RWPE1 (cell line): ENCODE measurements at regions not wholly inside any gene's neighbourhood (a gene's known extent, or its start where the extent isn't known, plus 50 kb on each side); places are given as distances from the start of the nearest gene placed in this dataset.

Experiments used
- CTCF ChIA-PET: fragments of 350-600 bp; sonication (Branson Sonifier 250); formaldehyde crosslinking; extraction: SDS; loops from one replicate; lab custom pipeline; 2021; lab: Yijun Ruan, JAX
- POLR2A ChIA-PET: fragments of 400-600 bp; formaldehyde crosslinking; extraction: SDS; loops from one replicate; lab custom pipeline; 2020; ENCODE audit warnings: antibody characterized with exemption; ENCODE audit not compliant: low non-redundant PET; lab: Yijun Ruan, JAX
- DNase-seq: peaks from one replicate; pipeline ENCODE4 v3.0.0; 2012; ENCODE audit warnings: low spot score
- H3K27ac ChIP-seq: fragments of 450-650 bp; 2 replicates; pipeline ENCODE4 v1.5.1; 2017
- TF ChIP-seq, protein P1 (sequence below): fragments of 450-650 bp; conservative IDR thresholded peaks from 2 replicates; pipeline ENCODE4 v1.5.1; 2017; ENCODE audit warnings: low read depth, mild to moderate bottlenecking

DNA sequence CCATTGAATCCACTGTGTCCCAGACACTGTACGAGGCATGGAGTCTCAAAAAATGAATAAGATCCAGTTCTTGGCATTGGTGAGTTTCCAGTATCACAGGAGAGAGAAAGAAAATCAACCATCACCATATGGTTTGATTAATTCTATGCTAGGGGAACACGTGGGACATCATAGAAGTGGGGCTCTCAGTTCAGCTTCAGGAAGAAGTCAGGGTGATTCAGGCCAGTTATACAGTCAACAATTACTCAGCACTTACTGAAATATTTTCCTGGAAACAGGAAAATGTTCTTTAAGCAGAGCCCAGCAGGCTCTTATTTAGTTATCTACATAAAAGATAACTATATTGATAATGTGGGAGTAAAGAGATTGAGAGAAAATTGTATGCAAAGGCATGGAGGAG is 407.2 kb downstream of the NOVA1 start:
- CTCF ChIA-PET = no interaction called here
- no peak for DNase-seq
- H3K27ac ChIP-seq = no peak overlapping the region
- TF ChIP-seq, protein P1, sequence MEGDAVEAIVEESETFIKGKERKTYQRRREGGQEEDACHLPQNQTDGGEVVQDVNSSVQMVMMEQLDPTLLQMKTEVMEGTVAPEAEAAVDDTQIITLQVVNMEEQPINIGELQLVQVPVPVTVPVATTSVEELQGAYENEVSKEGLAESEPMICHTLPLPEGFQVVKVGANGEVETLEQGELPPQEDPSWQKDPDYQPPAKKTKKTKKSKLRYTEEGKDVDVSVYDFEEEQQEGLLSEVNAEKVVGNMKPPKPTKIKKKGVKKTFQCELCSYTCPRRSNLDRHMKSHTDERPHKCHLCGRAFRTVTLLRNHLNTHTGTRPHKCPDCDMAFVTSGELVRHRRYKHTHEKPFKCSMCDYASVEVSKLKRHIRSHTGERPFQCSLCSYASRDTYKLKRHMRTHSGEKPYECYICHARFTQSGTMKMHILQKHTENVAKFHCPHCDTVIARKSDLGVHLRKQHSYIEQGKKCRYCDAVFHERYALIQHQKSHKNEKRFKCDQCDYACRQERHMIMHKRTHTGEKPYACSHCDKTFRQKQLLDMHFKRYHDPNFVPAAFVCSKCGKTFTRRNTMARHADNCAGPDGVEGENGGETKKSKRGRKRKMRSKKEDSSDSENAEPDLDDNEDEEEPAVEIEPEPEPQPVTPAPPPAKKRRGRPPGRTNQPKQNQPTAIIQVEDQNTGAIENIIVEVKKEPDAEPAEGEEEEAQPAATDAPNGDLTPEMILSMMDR = no peak
- POLR2A ChIA-PET = no interaction called here

DNA sequence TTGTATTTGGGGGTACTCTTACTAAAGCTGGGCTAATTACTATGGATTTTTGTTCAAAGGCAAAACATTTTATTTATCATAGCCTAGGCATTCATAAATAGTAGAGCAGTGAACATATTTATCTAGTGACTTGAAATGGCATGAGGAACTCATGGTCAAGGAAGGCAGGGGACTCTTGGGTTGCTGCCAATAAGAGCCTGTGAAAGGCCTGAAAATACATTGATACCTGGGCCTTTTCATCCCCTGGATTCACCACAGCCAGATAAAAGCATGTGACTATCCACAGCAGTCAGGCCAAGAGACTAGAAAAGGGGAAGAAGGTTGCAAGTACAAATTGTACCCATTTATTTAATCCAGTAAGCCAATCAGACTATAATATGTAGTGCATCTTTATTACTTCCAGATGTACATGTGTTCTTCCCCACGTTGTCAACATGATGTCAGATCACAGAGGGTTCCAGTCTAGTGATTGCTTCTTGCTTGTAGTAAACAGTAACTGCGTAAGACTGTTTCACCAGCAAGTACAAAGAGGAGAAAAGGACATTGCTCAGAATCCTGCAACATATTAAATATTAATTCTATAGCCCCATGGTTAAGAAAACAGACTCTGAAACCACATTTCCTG is 409.7 kb downstream of the NOVA1 start:
- ChIA-PET CTCF (no interaction called here), POLR2A (no interaction called here)
- TF ChIP-seq, protein P1 = no peak

DNA sequence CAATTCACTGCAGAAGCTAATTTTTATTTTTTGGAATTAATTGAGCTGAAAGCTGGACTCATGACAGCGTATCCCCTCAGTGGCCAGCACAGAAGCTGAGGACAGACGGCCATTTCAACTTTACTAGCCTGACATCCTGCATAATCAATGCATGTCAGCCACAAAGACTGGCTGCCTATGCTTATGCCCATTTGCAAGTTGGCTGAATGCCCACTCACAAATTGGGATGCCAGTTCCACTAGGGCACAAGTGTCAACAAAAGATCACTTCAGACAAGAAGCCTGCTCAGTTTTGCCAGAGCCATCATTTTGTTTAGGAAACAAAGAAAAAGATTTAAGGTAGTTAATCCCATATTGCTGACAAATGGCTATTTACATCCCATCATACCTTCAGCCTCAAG is 417.6 kb downstream of the NOVA1 start:
- DNase-seq = no peak
- no peak overlapping the region for H3K27ac ChIP-seq
- ChIA-PET CTCF (no interaction called here), POLR2A (no interaction called here)
- TF ChIP-seq, protein P1 = no peak

More for the DNA sequence above, 409.7 kb downstream of the NOVA1 start:
- H3K27ac ChIP-seq = no peak overlapping the region
- no peak for DNase-seq

DNA sequence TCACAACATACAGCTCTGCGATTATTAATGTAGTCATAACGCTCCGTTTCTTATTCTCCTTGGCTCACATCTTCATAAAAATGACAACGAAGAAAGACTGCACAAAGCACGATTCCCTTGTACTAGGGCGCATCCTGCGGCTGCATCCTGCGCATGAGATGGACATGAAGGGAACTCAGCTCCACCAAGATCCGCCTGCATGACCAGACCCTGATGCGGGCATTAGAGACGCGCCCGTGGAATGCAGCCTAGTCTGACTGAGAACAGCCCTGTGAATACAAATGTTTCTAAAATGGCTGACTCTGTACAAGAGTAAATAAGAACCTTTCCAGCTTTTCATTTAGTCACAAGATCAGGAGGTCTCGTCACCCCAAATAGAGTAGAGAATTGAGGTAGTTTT is 422.2 kb downstream of the NOVA1 start:
- DNase-seq = no peak
- ChIA-PET POLR2A (no interaction called here), CTCF (no interaction called here)
- H3K27ac ChIP-seq = no peak overlapping the region
- TF ChIP-seq, protein P1 = no peak

DNA sequence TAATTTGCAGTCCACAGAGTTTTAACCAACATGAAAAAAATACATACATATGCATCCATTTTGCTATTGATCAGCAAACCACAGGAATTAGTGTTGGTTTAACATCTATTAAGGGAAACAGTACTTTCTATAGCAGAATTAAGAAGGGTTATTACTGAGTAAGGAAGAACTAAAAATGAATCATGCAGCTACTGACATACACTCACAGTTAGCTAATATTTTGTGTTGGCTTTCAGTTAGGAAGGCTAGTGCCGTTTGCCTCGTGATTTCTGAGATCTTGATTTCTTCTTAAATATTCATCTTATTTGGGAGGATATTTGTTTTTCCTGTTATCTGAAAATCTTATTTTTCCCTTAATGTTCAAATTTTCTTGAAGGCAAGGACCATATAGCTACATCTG is 423.4 kb downstream of the NOVA1 start:
- POLR2A ChIA-PET = no interaction called here
- CTCF ChIA-PET = interaction anchor here (0.6 kb wide), 1 partner anchor 47 kb away, joined by 4 read pairs; no protein-coding TSS in a partner anchor
- no peak overlapping the region for H3K27ac ChIP-seq
- TF ChIP-seq, protein P1 = no peak
- DNase-seq = no peak

DNA sequence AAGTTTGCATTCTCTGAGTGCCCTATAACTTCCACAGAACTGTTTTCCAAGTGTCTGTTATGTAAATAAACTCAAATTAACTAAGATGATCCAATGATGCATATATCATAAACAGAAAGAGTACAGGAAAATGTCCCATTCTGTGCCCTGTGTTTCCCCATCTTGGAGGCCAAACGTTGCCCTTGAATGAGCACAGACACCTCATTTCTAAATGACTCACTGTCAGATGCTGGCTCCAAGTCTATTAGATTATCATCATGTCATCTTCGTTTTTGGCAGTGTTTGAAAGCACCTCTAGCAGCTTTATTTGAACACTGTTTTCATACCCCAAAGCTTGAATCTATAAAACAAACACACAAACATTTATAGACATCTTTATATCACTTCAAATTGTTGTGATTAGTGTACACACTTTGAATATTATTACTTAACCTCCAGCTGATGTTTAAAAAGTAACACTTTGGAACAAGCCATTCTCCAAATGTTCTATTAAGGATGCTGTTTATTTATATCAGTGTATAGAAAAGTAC is 424.2 kb downstream of the NOVA1 start:
- no peak overlapping the region for H3K27ac ChIP-seq
- POLR2A ChIA-PET = no interaction called here
- TF ChIP-seq, protein P1 = no peak
- CTCF ChIA-PET = interaction anchor here (0.6 kb wide), 1 partner anchor 48 kb away, joined by 4 read pairs; no protein-coding TSS in a partner anchor
- DNase-seq = no peak
